ENCODE measurements at regions not wholly inside any gene's neighbourhood (a gene's known extent, or its start where the extent isn't known, plus 50 kb on each side); places are given as distances from the start of the nearest gene placed in this dataset.

DNA sequence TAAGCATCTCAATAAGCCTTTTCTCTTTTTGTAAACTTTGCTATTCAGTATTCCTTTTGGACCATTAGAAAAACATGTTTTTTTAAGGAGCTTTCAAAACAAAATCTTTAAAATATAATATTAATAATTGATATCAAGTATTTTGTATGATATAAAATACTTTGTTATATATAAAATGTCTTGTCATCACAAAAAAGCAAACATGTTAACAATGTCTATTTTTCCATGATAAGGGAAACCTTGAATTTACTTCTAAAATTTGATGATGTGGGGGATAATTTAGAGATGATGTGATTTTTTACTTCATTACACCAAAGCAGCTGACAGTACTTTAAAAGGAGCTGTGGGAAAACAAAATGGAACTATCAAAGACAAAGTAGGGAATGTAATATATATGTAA is 887.7 kb downstream of the SI start:
- H3K9me3 ChIP-seq (ENCODE audit: control insufficient read depth, low read length), result peaks cover 6% of the 10 kb centered on the region
- no peaks in the 10 kb centered on the region for H3K27me3 ChIP-seq (ENCODE audit: control insufficient read depth, insufficient read depth, low read length, poor library complexity, severe bottlenecking)
- H3K27ac Mint-ChIP-seq, result no peak overlapping the region
- H3K4me3 ChIP-seq (ENCODE audit: low read length), result no peak overlapping the region
- no peak overlapping the region for H3K9ac ChIP-seq (ENCODE audit: extremely low read depth, low read length, poor library complexity, severe bottlenecking)
- H3K4me3 Mint-ChIP-seq, result no peak overlapping the region
- DNase-seq, result no peak
- no peaks in the 10 kb centered on the region for H3K4me1 ChIP-seq (ENCODE audit: control insufficient read depth, insufficient read depth, low read length)
- TF ChIP-seq, protein P1, sequence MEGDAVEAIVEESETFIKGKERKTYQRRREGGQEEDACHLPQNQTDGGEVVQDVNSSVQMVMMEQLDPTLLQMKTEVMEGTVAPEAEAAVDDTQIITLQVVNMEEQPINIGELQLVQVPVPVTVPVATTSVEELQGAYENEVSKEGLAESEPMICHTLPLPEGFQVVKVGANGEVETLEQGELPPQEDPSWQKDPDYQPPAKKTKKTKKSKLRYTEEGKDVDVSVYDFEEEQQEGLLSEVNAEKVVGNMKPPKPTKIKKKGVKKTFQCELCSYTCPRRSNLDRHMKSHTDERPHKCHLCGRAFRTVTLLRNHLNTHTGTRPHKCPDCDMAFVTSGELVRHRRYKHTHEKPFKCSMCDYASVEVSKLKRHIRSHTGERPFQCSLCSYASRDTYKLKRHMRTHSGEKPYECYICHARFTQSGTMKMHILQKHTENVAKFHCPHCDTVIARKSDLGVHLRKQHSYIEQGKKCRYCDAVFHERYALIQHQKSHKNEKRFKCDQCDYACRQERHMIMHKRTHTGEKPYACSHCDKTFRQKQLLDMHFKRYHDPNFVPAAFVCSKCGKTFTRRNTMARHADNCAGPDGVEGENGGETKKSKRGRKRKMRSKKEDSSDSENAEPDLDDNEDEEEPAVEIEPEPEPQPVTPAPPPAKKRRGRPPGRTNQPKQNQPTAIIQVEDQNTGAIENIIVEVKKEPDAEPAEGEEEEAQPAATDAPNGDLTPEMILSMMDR (conservative IDR thresholded peaks at IDR 0.05), result no peak
- peaks cover 2% of the 10 kb centered on the region for H3K9me3 Mint-ChIP-seq
- peaks cover 92% of the 10 kb centered on the region for H3K36me3 ChIP-seq (ENCODE audit: control insufficient read depth, insufficient read depth, low read length)
- peaks cover 40% of the 10 kb centered on the region for H3K36me3 Mint-ChIP-seq (ENCODE audit: low read depth)
- H3K27ac ChIP-seq (ENCODE audit: low read depth, low read length), result no peak overlapping the region
- peaks cover 4% of the 10 kb centered on the region for H3K4me1 Mint-ChIP-seq
- H3K27me3 Mint-ChIP-seq (ENCODE audit: insufficient read depth), result no peaks in the 10 kb centered on the region

DNA sequence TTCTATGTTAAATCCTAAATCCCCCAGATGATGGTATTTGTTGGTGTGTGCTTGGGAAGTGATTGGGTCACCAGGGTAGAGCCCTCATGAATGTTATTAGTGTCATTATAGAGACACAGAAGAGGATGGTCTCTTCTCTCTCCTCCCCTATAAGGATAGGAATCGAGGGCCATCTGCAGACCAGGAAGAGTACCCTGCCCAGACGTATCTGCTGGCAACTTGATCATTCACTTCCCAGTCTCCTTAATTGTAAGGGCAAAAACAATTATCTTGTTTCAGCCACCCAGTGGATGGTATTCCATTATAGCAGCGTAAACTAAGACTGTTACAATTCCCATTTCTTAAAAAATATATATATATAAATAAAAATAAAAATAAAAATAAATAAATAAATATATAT is 892.2 kb downstream of the SI start:
- H3K27ac Mint-ChIP-seq, result no peak overlapping the region
- no peak overlapping the region for H3K4me3 Mint-ChIP-seq
- TF ChIP-seq, protein P1 (conservative IDR thresholded peaks at IDR 0.05), result no peak
- no peak overlapping the region for H3K9ac ChIP-seq (ENCODE audit: extremely low read depth, low read length, poor library complexity, severe bottlenecking)
- 98 to 100% methylated on average over 2 of the region's 3 CpGs for WGBS, 2 experiments (ENCODE audit: insufficient coverage in 1 of 2, insufficient read length in 1 of 2)
- H3K4me3 ChIP-seq (ENCODE audit: low read length), result peak overlapping the region; percentile 66
- peaks cover 93% of the 10 kb centered on the region for H3K36me3 ChIP-seq (ENCODE audit: control insufficient read depth, insufficient read depth, low read length)
- no peaks in the 10 kb centered on the region for H3K4me1 Mint-ChIP-seq
- no peaks in the 10 kb centered on the region for H3K27me3 Mint-ChIP-seq (ENCODE audit: insufficient read depth)
- H3K27me3 ChIP-seq (ENCODE audit: control insufficient read depth, insufficient read depth, low read length, poor library complexity, severe bottlenecking), result no peaks in the 10 kb centered on the region
- peaks cover 51% of the 10 kb centered on the region for H3K9me3 ChIP-seq (ENCODE audit: control insufficient read depth, low read length)
- peaks cover 36% of the 10 kb centered on the region for H3K9me3 Mint-ChIP-seq
- peaks cover 59% of the 10 kb centered on the region for H3K36me3 Mint-ChIP-seq (ENCODE audit: low read depth)
- peaks cover 5% of the 10 kb centered on the region for H3K4me1 ChIP-seq (ENCODE audit: control insufficient read depth, insufficient read depth, low read length)
- no peak overlapping the region for H3K27ac ChIP-seq (ENCODE audit: low read depth, low read length)
- no peak for DNase-seq

DNA sequence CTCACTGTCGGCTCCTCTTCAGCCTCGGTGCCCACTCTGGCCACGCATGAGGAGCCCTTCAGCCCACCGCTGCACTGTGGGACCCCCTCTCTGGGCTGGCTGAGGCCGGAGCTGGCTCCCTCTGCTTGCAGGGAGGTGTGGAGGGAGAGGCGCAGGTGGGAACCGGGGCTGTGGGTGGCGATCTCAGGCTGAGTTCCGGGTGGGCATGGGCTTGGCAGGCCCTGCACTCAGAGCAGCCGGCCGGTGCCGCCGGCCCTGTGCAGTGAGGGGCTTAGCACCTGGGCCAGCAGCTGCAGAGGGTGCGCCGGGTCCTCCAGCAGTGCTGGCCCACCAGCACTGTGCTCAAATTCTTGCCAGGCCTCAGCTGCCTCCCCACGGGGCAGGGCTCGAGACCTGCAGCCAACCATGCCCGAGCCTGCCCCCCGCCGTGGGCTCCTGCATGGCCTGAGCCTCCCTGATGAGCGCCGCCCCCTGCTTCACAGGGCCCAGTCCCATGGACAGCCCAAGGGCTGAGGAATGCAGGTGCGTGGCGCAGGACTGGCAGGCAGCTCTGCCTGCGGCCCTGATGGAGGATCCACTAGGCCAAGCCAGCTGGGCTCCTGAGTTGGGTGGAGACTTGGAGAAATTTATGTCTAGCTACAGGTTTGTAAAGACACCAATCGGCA is 899.1 kb downstream of the SI start:
- no peaks in the 10 kb centered on the region for H3K27me3 Mint-ChIP-seq (ENCODE audit: insufficient read depth)
- no peak overlapping the region for H3K4me3 ChIP-seq (ENCODE audit: low read length)
- peaks cover 48% of the 10 kb centered on the region for H3K9me3 Mint-ChIP-seq
- no peaks in the 10 kb centered on the region for H3K4me1 Mint-ChIP-seq
- peaks cover 5% of the 10 kb centered on the region for H3K4me1 ChIP-seq (ENCODE audit: control insufficient read depth, insufficient read depth, low read length)
- H3K27ac ChIP-seq (ENCODE audit: low read depth, low read length), result no peak overlapping the region
- no peak overlapping the region for H3K4me3 Mint-ChIP-seq
- peaks cover 37% of the 10 kb centered on the region for H3K9me3 ChIP-seq (ENCODE audit: control insufficient read depth, low read length)
- H3K9ac ChIP-seq (ENCODE audit: extremely low read depth, low read length, poor library complexity, severe bottlenecking), result no peak overlapping the region
- no peak for DNase-seq
- peaks cover 91% of the 10 kb centered on the region for H3K36me3 ChIP-seq (ENCODE audit: control insufficient read depth, insufficient read depth, low read length)
- WGBS, 2 experiments (ENCODE audit: insufficient coverage in 1 of 2, insufficient read length in 1 of 2), result 95 to 96% methylated on average over 12 to 26 of the region's 26 CpGs
- H3K27ac Mint-ChIP-seq, result no peak overlapping the region
- peaks cover 62% of the 10 kb centered on the region for H3K36me3 Mint-ChIP-seq (ENCODE audit: low read depth)
- H3K27me3 ChIP-seq (ENCODE audit: control insufficient read depth, insufficient read depth, low read length, poor library complexity, severe bottlenecking), result no peaks in the 10 kb centered on the region
- TF ChIP-seq, protein P1 (conservative IDR thresholded peaks at IDR 0.05), result no peak
